Lower lobe of right lung (tissue), 2 donors: ENCODE measurements at regions not wholly inside any gene's neighbourhood (a gene's known extent, or its start where the extent isn't known, plus 50 kb on each side); places are given as distances from the start of the nearest gene placed in this dataset.

ENCODE experiments used
- ATAC-seq, 2 donors: fragments of 200-7000 bp; cut with Tn5 transposase; one replicate each; pipeline ENCODE4 v1.9.1; 2020 to 2022; ENCODE audit warnings: mild to moderate bottlenecking in 2 of 2, moderate library complexity in 2 of 2
- DNase-seq: peaks from one replicate; pipeline ENCODE4 v3.0.0-alpha.2; 2020
- H3K27ac ChIP-seq: fragments of 200-600 bp; one replicate; pipeline ENCODE4 v1.8.0; 2022
- H3K27me3 ChIP-seq: fragments of 200-600 bp; one replicate; pipeline ENCODE4 v1.8.0; 2022; ENCODE audit warnings: low read depth
- H3K36me3 ChIP-seq: fragments of 200-600 bp; one replicate; pipeline ENCODE4 v1.8.0; 2022; ENCODE audit warnings: mild to moderate bottlenecking
- H3K4me1 ChIP-seq: fragments of 200-600 bp; one replicate; pipeline ENCODE4 v1.8.0; 2022
- H3K4me3 ChIP-seq: fragments of 200-600 bp; one replicate; pipeline ENCODE4 v1.8.0; 2022; ENCODE audit warnings: mild to moderate bottlenecking
- H3K9me3 ChIP-seq: fragments of 200-600 bp; one replicate; pipeline ENCODE4 v1.8.0; 2022
- CTCF ChIP-seq: fragments of 200-600 bp; IDR thresholded peaks from one replicate; pipeline ENCODE4 v1.8.0; 2022; ENCODE audit warnings: antibody characterized with exemption, mild to moderate bottlenecking
- intact Hi-C: fragments of 100-400 bp; cut with DNase I; formaldehyde crosslinking; loops from one replicate; pipeline ENCODE4 v1.11.0; 2022
- donor health status: DM: no; HTN: yes; CAD: no; lungs with severe emphysema.

GRCh38 chr4:67201334-67201733 is 344.0 kb downstream of the CENPC start:
- Histone ChIP-seq H3K36me3 (no peaks in the 10 kb centered on the region), H3K27me3 (no peaks in the 10 kb centered on the region), H3K4me1 (no peaks in the 10 kb centered on the region), H3K27ac (no peak overlapping the region), H3K4me3 (no peak overlapping the region), H3K9me3 (no peaks in the 10 kb centered on the region)
- intact Hi-C loops = no loop called here
- ATAC-seq (no peak), DNase-seq (no peak)
- no peak for TF ChIP-seq CTCF

- Histone ChIP-seq H3K4me3 (no peak overlapping the region), H3K27ac (no peak overlapping the region), H3K4me1 (no peaks in the 10 kb centered on the region), H3K36me3 (no peaks in the 10 kb centered on the region), H3K9me3 (no peaks in the 10 kb centered on the region), H3K27me3 (no peaks in the 10 kb centered on the region)
- TF ChIP-seq CTCF = no peak
- DNase-seq (no peak), ATAC-seq (no peak)
- intact Hi-C loops = no loop called here
Measured at GRCh38 chr4:67198727-67199126, 346.6 kb downstream of the CENPC start.

- H3K27ac ChIP-seq = no peak overlapping the region
- H3K9me3 ChIP-seq = no peaks in the 10 kb centered on the region
- H3K4me3 ChIP-seq = no peak overlapping the region
- H3K27me3 ChIP-seq = no peaks in the 10 kb centered on the region
- TF ChIP-seq CTCF = no peak
- DNase-seq (no peak), ATAC-seq (no peak)
- H3K4me1 ChIP-seq = no peaks in the 10 kb centered on the region
- H3K36me3 ChIP-seq = no peaks in the 10 kb centered on the region
- intact Hi-C loops = no loop called here
Measured at GRCh38 chr4:67167849-67168248, 377.5 kb downstream of the CENPC start.

GRCh38 chr4:67162690-67163089 is 382.6 kb downstream of the CENPC start:
- DNase-seq (no peak), ATAC-seq (no peak)
- TF ChIP-seq CTCF = no peak
- Histone ChIP-seq H3K27ac (no peak overlapping the region), H3K9me3 (no peaks in the 10 kb centered on the region), H3K27me3 (no peaks in the 10 kb centered on the region), H3K4me3 (no peak overlapping the region), H3K4me1 (no peaks in the 10 kb centered on the region), H3K36me3 (no peaks in the 10 kb centered on the region)
- intact Hi-C loops = no loop called here

GRCh38 chr4:67161311-67161710 is 384.0 kb downstream of the CENPC start:
- no peak for TF ChIP-seq CTCF
- no peak for DNase-seq
- intact Hi-C loops = no loop called here
- H3K27me3 ChIP-seq = no peaks in the 10 kb centered on the region
- no peak overlapping the region for H3K27ac ChIP-seq
- no peak for ATAC-seq
- H3K36me3 ChIP-seq = no peaks in the 10 kb centered on the region
- no peak overlapping the region for H3K4me3 ChIP-seq
- H3K4me1 ChIP-seq = no peaks in the 10 kb centered on the region
- no peaks in the 10 kb centered on the region for H3K9me3 ChIP-seq

DNA sequence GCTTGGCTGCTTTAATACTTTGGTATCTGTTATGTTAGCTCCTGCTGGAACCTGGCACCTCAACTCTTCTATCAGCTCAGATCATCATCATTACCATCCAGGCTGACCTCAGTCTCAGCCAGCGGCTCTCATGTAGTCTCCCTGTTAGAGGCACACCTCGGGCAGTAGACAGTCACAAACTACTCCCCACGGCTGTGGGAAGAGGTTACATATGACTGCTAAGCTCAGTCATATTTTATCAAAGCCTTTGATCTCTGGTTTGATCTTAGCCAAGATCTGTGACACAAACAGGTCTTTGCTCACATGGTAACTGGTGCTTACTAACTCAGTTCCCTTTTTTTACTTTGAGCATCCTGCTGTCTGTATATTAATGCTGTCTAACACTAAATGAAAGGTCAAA is 384.9 kb downstream of the CENPC start:
- H3K27ac ChIP-seq = no peak overlapping the region
- ATAC-seq (peak in 1 of 2 donors; percentile 61), DNase-seq (no peak)
- no peaks in the 10 kb centered on the region for H3K9me3 ChIP-seq
- H3K36me3 ChIP-seq = no peaks in the 10 kb centered on the region
- no peak for TF ChIP-seq CTCF
- H3K4me3 ChIP-seq = no peak overlapping the region
- H3K27me3 ChIP-seq = no peaks in the 10 kb centered on the region
- intact Hi-C loops = no loop called here
- no peaks in the 10 kb centered on the region for H3K4me1 ChIP-seq
